ENCODE measurements at regions not wholly inside any gene's neighbourhood (a gene's known extent, or its start where the extent isn't known, plus 50 kb on each side); places are given as distances from the start of the nearest gene placed in this dataset.

- TF ChIP-seq EZH2 (IDR thresholded peaks at IDR 0.05) (no peak), POLR2AphosphoS5 (IDR thresholded peaks at IDR 0.05; ENCODE audit: borderline replicate concordance, low read depth, low read length) (no peak)
Measured at GRCh38 chr2:237214963-237215362, 129.3 kb downstream of the COPS8 start.

Measured in SK-N-MC (cell line).